Activated CD4-positive, alpha-beta T cell treated with anti-CD3 and anti-CD28 coated beads for 24 hours (primary cell): ENCODE measurements at regions not wholly inside any gene's neighbourhood (a gene's known extent, or its start where the extent isn't known, plus 50 kb on each side); places are given as distances from the start of the nearest gene placed in this dataset.
A peak's percentile ranks its signal among the peaks of the same experiment; 100 is the strongest.
"Not testable (repeated sequence)": the region's sequence is repeated elsewhere in the genome, so short reads cannot be mapped to it uniquely, and the experiment has no call there.

ENCODE experiments used
- DNase-seq, 2 donors: peaks; one replicate each; pipeline ENCODE4 v3.0.0-alpha.2; 2020; ENCODE audit warnings: low read depth in 2 of 2

- not testable (repeated sequence) for DNase-seq
Measured at GRCh38 chr17:45554479-45554878, 64.0 kb upstream of the PLEKHM1 start.

DNA sequence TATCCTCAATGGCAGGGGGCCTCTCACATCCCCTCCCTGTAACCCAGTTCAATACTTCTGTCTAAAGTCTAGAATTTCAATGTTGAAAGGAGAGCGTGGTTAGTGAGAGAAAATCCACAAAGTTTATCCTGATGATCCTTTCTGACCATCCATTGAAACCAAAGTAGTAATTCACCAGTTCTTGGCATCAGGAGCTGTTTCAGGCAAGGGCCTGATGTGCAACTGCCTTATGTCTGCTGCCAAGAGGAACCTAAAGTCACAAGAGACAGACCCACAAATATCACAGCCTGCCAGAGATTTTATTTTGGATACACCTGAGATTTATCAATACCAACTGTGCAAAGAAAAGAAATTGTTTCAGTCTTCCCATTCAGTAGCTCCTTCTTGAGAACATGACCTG lies 68.3 kb upstream of the PLEKHM1 start:
- not testable (repeated sequence) for DNase-seq

DNA sequence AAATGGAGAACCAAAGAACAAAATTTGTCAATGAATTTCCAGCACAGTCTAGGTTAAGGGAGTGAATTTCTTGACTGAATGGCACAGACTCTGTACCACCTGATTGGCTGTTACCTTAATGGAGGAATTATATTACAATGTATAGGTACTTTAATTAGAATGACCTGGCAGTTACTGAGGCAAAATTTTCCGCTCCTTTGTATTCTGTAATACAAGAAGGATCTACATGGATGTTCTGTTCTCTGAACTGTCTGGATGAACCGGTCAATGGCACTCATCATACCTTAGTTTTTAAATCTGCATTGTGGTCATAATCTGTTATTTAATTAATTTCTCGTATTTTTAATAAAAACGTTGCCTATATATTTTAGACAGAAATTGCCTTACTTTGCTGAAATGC lies 72.3 kb upstream of the PLEKHM1 start:
- not testable (repeated sequence) for DNase-seq

DNA sequence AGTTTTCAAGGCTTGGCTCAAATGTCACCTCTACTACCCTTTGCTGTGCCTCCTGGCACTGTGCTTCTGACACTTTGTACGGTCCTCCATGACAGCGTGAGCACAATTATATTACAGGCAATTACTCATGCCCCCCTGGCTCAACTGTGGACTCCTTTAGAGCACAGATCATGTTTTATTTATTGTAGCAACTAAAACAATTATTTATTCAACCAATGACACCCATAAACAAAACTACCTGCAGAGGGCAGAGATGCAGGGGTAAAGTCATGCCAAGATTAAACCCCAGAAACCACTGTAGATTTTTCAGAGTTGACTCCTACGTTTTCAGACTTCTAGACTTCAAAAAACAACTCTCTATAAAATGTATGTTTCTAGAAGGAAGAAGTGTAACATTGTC lies 72.8 kb upstream of the PLEKHM1 start:
- not testable (repeated sequence) for DNase-seq

GRCh38 chr17:45568275-45568674 lies 77.8 kb upstream of the PLEKHM1 start:
- DNase-seq, result not testable (repeated sequence)

DNA sequence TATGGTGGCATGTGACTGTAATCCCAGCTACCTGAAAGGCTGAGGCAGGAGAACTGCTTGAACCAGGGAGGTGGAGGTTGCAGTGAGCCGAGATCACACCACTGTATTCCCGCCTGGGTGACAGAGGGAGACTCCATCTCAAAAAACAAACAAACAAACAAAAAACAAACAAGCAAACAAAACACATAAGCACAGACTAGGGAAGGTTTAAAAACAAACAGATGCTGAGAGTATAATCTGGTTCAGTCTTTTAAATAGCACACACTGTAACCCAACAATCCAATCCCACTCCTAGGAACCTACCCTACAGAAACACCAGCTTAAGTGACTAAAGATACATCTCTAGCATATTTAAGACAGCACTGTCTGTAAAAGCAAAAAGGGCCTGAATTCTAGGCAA lies 82.8 kb upstream of the PLEKHM1 start:
- not testable (repeated sequence) for DNase-seq

DNA sequence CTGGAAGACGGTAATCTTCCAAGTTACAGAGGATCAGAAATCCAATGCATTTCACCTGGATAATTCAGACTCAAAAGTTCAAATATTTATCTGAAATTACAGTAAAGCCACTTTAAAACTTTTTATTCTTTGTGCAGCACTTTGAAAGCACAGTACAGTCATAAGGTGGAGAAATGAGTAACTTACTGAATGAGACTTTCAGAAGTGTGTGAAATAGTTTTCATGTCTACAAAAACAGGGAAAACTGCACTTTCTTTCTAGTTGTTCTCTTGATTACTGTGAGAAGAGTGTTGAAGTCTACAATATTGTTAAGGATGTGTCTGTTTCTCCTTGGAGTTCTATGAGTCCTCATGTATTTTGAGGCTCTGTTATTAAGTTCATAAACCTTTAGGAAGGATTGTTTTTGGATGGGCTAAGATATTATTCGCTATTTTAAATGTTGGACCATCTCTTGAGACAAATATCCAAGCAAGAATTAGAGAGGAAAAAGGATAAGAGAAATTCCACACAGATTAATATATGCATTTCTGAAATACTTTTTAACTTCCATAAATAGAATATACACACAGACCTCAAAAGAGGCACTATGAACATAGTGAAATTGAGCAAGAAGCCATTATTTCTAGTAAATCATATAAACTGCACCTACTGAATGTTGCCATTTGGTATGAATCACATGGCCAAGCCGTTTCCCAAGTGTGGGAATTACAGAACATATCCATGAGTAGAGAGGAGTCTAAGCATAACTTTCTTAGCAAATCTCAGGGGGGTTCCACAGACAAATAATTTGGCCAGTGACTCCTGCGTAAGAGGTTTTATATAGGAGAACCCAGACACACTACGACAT lies 83.6 kb upstream of the PLEKHM1 start:
- DNase-seq, result no peak

DNA sequence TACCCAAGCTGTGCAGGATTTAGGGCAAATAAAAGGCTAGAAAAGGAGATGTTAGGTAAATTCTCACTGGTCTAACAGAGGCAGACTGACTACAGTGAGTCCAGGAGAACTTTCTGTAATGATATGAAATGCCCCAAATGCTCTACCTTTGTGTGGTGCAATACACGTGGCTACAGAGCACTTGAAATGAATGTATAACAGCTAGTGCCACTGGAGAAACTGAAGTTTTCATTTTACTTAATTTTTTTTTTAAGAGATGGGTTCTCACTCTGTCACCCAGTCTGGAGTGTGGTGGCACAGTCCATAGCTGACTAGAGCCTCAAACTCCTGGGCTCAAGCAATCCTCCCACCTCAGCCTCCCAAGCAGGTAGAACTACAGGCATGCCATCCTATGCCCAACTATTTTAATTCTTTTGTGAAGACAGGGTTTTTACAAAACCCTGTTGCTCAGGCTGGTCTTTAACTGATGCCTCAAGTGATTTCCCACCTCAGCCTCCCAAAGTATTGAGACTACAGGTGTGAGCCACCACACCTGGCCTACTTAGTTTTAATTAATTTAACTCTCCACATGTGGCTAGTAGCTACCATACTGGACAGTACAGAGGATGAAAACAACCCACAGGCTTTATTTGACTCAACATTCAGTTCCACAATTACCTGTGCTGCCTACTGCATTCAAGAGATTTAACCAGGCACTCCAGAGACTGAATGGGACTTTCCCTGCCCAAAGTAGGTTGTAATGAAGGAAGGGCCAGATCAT lies 84.8 kb upstream of the PLEKHM1 start:
- no peak for DNase-seq

DNA sequence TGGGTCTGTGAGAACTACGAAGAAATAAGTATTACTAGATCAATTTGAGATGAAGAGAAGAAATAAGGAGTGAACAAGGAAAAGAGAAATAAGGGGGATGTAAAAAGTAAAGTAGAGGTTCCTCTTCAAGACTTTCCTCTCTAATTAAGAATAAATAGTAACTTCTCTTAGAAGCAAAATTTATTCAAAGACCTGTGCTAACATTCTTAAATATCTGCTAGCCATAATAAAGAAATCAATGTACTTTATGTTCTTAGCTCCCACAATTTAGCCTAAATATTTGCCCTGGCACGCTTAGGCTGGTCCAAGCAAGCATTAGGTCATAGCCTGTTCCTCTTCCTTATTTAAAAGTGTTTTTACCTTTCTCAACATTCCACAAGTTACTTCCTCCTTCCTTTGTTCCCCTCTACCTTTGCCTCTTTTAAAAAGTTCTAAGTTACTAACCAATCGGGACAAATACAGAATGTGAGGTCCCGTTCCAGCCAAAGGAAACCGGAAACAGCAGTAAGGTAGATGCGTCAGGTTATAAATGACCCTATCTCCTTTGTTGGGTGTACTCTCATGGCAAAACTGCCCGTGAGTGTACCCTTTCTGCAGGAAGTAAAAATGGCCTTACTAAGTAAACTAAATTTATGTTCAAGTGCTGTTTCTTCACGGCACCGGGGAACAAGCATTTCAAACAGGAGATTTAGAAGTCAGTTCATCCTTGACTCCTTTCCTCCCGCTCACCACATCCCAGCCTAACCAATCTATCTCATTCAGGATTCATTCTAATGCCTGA lies 86.2 kb upstream of the PLEKHM1 start:
- not testable (repeated sequence) for DNase-seq

GRCh38 chr17:45577571-45578279 lies 87.2 kb upstream of the PLEKHM1 start:
- DNase-seq, result no peak

GRCh38 chr17:45578516-45579455 lies 88.3 kb upstream of the PLEKHM1 start:
- no peak for DNase-seq

GRCh38 chr17:45579529-45580495 lies 89.3 kb upstream of the PLEKHM1 start:
- no peak for DNase-seq

DNA sequence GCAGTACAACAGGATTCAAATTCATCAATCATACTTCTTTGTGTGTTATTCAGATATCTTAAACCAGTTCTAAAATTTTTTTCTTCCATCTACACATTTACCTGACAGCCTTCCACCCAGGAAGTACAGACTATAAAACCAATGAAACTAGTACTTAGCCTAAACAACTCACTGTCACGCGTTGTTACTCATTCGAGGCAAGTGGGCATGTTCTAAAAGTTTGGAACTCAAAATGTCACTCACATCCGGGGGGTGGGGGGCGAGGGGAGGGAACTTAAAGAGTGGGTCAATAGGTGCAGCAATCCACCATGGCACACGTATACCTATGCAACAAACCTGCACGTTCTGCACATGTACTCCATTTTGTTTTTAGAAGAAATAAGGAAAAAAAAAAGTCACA lies 90.4 kb upstream of the PLEKHM1 start:
- no peak for DNase-seq

DNA sequence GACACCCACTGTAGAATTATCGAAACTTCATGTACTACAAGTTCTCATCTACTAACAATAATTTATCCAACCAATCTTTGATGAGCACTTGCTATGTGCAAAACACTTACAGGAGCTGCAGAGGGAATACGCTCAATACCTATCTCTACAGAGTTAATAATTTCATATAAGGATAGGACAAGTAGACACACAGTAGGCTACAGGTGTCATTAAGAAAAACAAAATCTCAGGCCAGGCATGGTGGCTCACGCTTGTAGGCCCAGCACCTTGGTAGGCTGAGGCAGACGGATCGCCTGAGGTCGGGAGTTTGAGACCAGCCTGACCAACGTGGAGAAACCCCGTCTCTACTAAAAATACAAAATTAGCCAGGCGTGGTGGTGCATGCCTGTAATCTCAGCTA lies 91.3 kb upstream of the PLEKHM1 start:
- DNase-seq, result no peak

- DNase-seq, result peak; percentile 33 to 55
Measured at GRCh38 chr17:45584092-45585036, 93.8 kb upstream of the PLEKHM1 start.

- peak; percentile 64 to 80 for DNase-seq
Measured at GRCh38 chr17:45585037-45585733, 94.7 kb upstream of the PLEKHM1 start.
